ENCODE measurements at regions not wholly inside any gene's neighbourhood (a gene's known extent, or its start where the extent isn't known, plus 50 kb on each side); places are given as distances from the start of the nearest gene placed in this dataset.
"Not testable (repeated sequence)": the region's sequence is repeated elsewhere in the genome, so short reads cannot be mapped to it uniquely, and the experiment has no call there.

GRCh38 chr19:30112171-30112570, 170.1 kb downstream of the URI1 start:
- POLR2A ChIA-PET, result no interaction called here
- no peak for DNase-seq (ENCODE audit: low read depth, low spot score)
- no peak for TF ChIP-seq CTCF (IDR thresholded peaks at IDR 0.05; ENCODE audit: insufficient read depth, low read length, missing control alignments)
- no peak overlapping the region for H3K4me3 ChIP-seq (ENCODE audit: low read depth, low read length)
- CTCF ChIA-PET, result no interaction called here

DNA sequence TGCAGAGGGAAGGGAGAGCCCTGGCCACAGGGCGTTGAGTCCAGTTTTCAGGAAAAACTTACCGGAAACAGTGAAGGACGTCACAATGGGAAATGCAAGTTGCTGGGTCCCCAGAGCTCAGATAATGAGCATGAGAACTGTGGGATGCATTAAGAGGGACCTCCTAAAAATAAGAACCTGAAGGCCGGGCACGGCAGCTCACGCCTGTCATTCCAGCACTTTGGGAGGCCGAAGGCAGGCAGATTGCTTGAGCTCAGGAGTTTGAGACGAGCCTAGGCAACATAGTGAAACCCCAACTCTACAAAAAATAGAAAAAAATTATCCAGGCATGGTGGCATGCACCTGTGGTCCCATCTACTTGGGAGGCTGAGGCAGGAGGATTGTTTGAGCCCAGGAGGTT, 170.6 kb downstream of the URI1 start:
- no peak for TF ChIP-seq CTCF (IDR thresholded peaks at IDR 0.05; ENCODE audit: insufficient read depth, low read length, missing control alignments)
- ChIA-PET CTCF (no interaction called here), POLR2A (no interaction called here)
- no peak for DNase-seq (ENCODE audit: low read depth, low spot score)
- no peak overlapping the region for H3K4me3 ChIP-seq (ENCODE audit: low read depth, low read length)

- no peak for TF ChIP-seq CTCF (IDR thresholded peaks at IDR 0.05; ENCODE audit: insufficient read depth, low read length, missing control alignments)
- ChIA-PET POLR2A (no interaction called here), CTCF (no interaction called here)
- DNase-seq (ENCODE audit: low read depth, low spot score), result no peak
- no peak overlapping the region for H3K4me3 ChIP-seq (ENCODE audit: low read depth, low read length)
Measured at GRCh38 chr19:30113186-30113585, 171.1 kb downstream of the URI1 start.

- CTCF ChIA-PET; H3K4me3 ChIP-seq (ENCODE audit: low read depth, low read length); DNase-seq (ENCODE audit: low read depth, low spot score); POLR2A ChIA-PET: not testable (repeated sequence)
Measured at GRCh38 chr19:30114095-30114494, 172.1 kb downstream of the URI1 start.

GRCh38 chr19:30115947-30116346, 173.9 kb downstream of the URI1 start:
- no peak overlapping the region for H3K4me3 ChIP-seq (ENCODE audit: low read depth, low read length)
- DNase-seq (ENCODE audit: low read depth, low spot score), result no peak
- POLR2A ChIA-PET, result no interaction called here
- no peak for TF ChIP-seq CTCF (IDR thresholded peaks at IDR 0.05; ENCODE audit: insufficient read depth, low read length, missing control alignments)
- CTCF ChIA-PET, result no interaction called here

DNA sequence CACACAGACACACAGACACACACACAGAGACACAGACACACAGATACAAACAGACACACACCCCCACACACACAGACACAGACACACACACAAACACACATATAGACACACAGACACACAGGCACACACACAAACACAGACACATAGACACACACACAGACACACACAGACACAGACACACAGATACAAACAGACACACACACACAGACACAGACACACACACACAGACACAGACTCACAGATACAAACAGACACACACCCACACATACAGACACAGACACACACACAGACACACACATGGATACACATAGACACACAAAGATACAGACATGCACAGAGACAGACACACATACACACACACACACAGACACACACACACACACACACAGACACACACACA, 174.5 kb downstream of the URI1 start:
- no peak for DNase-seq (ENCODE audit: low read depth, low spot score)
- TF ChIP-seq CTCF (IDR thresholded peaks at IDR 0.05; ENCODE audit: insufficient read depth, low read length, missing control alignments), result no peak
- CTCF ChIA-PET, result no interaction called here
- POLR2A ChIA-PET, result no interaction called here
- H3K4me3 ChIP-seq (ENCODE audit: low read depth, low read length), result no peak overlapping the region

GRCh38 chr19:30116984-30117555, 175.0 kb downstream of the URI1 start:
- H3K4me3 ChIP-seq (ENCODE audit: low read depth, low read length), result no peak overlapping the region
- no peak for TF ChIP-seq CTCF (IDR thresholded peaks at IDR 0.05; ENCODE audit: insufficient read depth, low read length, missing control alignments)
- no peak for DNase-seq (ENCODE audit: low read depth, low spot score)
- CTCF ChIA-PET, result no interaction called here
- POLR2A ChIA-PET, result no interaction called here
